Adipocyte (in vitro differentiated cells): ENCODE measurements at regions not wholly inside any gene's neighbourhood (a gene's known extent, or its start where the extent isn't known, plus 50 kb on each side); places are given as distances from the start of the nearest gene placed in this dataset.
"Not testable (repeated sequence)": the region's sequence is repeated elsewhere in the genome, so short reads cannot be mapped to it uniquely, and the experiment has no call there.

Experiments
- DNase-seq: peaks from one replicate; pipeline ENCODE4 v3.0.0-alpha.2; 2015; ENCODE audit warnings: low read depth
- H3K27me3 ChIP-seq: replicated peaks from 2 replicates; pipeline ENCODE4 v1.7.0; 2013; ENCODE audit warnings: mild to moderate bottlenecking, low read length, moderate library complexity; ENCODE audit not compliant: control insufficient read depth, insufficient read depth
- H3K36me3 ChIP-seq: 2 replicates; pipeline ENCODE4 v1.7.0; 2013; ENCODE audit warnings: low read length, mild to moderate bottlenecking, moderate library complexity; ENCODE audit not compliant: control insufficient read depth, insufficient read depth, severe bottlenecking
- H3K4me1 ChIP-seq: 2 replicates; pipeline ENCODE4 v1.7.0; 2013; ENCODE audit warnings: mild to moderate bottlenecking, low read length, moderate library complexity; ENCODE audit not compliant: control insufficient read depth, insufficient read depth
- H3K4me3 ChIP-seq: 2 replicates; pipeline ENCODE4 v1.7.0; 2013; ENCODE audit warnings: mild to moderate bottlenecking, low read length, moderate library complexity
- H3K9ac ChIP-seq: 2 replicates; pipeline ENCODE4 v1.7.0; 2013; ENCODE audit warnings: mild to moderate bottlenecking, low read length, moderate library complexity
- H3K9me3 ChIP-seq: 2 replicates; pipeline ENCODE4 v1.7.0; 2013; ENCODE audit warnings: mild to moderate bottlenecking, low read length, moderate library complexity; ENCODE audit not compliant: control insufficient read depth

DNA sequence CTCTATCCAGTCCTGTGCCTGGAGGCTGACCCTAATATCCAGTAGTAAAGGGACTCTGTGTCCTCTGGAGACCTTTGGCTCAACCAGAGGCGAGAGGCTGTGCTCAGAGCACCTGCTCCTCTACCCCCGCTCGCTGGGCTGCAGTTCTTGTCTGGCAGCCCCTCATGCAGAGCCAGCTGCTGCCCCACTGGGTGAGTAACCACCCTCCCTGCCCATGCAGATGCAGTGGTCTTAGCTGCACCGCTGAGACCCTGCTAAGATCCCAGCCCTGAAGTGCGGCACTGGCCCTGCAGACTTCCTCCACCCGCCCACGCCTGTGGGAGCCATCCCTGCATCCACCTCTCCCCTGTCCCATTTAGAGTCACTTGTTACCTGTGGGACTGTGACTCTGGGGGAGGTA, 347.5 kb upstream of the SFSWAP start:
- no peaks in the 10 kb centered on the region for H3K36me3 ChIP-seq
- DNase-seq, result no peak
- H3K4me3 ChIP-seq, result no peak overlapping the region
- no peak overlapping the region for H3K9ac ChIP-seq
- peaks cover 16% of the 10 kb centered on the region for H3K9me3 ChIP-seq
- peaks cover 9% of the 10 kb centered on the region for H3K27me3 ChIP-seq
- H3K4me1 ChIP-seq, result no peaks in the 10 kb centered on the region

DNA sequence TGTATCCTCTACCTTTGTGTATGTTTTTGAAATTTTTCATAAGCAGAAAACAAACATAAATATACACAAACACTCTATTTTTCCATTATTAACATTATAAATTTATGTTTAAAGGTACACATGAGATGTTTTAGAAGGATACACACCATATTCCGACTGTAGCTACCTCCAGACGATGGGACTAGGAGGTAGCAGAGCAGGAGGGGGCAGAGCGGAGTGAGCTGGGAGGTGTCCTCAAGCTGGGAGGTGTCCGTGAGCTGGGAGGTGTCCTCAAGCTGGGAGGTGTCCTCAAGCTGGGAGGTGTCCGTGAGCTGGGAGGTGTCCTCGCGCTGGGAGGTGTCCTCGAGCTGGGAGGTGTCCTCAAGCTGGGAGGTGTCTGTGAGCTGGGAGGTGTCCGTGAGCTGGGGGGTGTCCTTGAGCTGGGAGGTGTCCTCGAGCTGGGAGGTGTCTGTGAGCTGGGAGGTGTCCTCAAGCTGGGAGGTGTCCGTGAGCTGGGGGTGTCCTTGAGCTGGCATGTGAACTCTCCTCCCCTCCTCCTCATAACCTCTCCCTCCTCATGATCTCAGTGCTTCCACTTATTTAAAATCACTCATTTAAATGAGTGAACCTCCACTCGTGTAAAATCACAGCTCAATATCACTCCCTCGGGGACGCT, 346.9 kb upstream of the SFSWAP start:
- H3K4me1 ChIP-seq, result no peaks in the 10 kb centered on the region
- peaks cover 16% of the 10 kb centered on the region for H3K9me3 ChIP-seq
- peaks cover 9% of the 10 kb centered on the region for H3K27me3 ChIP-seq
- H3K4me3 ChIP-seq, result no peak overlapping the region
- DNase-seq, result no peak
- H3K9ac ChIP-seq, result no peak overlapping the region
- H3K36me3 ChIP-seq, result no peaks in the 10 kb centered on the region

DNA sequence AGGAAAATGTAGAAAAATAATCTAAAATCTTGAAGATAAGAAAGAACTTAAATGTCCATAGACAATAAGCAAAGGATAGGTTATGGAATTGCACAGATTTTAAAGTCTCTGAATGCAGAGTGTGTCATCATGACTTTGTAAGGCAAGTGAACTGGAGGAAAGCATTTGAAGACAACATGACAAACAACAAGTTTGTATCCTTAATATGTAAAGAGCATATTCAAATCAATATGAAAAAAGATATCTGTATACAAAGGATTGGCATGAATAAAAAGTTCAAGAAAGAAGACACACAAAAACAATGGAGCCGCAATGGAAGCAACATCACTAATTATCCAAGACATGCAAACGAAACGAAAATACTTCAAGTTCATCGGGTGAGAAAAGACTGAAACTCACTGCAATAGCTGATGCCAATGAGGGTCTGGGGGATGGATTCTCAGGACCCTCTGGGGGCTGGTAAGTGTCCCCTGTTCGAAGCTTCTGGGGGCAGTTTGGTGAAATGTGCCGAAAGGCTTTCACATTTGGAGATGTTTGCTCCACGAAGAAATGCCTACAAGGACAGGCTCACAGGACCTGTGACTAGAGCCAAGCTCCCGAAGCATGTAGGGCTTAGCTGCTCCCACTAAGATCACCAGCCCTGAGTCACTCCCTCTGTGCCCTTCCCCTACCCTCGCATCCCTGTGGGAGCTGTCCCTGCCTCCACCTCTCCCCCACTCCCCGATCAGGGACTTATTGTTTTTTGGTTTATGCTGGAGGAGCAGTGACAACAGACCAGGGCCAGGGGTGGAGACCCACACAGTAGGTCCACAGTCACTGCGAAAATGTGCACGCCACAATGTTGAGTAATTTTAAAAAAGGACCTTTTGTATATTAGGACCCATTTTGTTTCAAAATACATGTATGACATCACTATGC, 345.7 kb upstream of the SFSWAP start:
- Histone ChIP-seq H3K9ac (no peak overlapping the region), H3K4me3 (no peak overlapping the region), H3K9me3 (peaks cover 9% of the 10 kb centered on the region), H3K36me3 (no peaks in the 10 kb centered on the region), H3K4me1 (no peaks in the 10 kb centered on the region), H3K27me3 (peaks cover 9% of the 10 kb centered on the region)
- DNase-seq, result no peak

DNA sequence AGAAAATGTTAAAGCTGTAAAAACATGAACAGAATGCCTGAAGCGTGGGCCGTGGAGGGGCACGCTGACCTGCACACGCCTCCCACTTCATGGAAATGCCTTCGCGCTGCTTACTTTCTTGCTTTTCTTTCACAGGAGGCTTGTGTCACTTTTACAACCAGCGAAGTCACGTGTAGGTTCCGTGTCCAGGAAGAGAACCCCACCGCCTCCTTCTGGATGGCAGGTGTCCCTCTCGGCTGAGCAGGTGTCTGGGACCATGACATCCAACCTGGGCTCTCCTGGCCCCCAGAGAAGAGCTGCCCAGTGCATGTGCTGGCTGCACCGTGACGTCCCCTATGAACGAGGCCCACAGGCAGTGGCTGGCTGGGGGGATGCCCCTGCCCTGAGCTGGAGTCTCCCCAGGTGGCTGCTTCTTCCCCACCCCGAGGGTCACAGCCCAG, 345.0 kb upstream of the SFSWAP start:
- peaks cover 6% of the 10 kb centered on the region for H3K9me3 ChIP-seq
- H3K4me3 ChIP-seq, result no peak overlapping the region
- no peaks in the 10 kb centered on the region for H3K36me3 ChIP-seq
- no peak for DNase-seq
- H3K27me3 ChIP-seq, result peaks cover 9% of the 10 kb centered on the region
- no peaks in the 10 kb centered on the region for H3K4me1 ChIP-seq
- H3K9ac ChIP-seq, result no peak overlapping the region

DNA sequence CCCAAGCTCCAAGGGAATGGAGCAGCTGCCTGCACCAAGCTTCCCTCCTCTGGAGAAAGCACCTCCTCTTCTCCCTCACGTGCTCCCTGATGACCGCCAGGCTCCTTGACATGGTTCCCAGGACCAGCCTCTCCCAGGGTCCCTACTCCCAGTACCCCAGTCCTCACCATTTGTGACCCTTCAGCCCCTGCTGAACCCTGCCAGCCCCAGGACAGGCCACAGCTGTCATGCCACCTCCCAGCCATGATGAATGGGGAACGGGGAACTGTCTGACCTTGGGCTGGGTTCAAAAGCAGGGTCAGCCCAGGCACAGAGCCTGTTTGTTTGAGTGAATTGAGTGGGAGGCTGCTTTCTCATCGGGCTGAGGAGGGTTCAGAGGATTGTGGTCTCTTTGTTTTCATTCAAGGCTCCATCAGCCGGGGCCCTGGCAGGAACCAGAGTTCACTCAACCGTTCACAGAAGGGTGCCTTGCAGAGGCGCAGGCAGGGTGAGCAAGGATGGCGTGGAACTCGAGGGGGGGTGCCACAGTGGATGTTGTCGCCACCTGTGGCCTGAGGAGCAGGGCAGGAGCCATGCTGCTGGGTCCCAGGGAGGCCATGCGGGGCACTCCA, 344.5 kb upstream of the SFSWAP start:
- Histone ChIP-seq H3K4me1 (peaks cover 2% of the 10 kb centered on the region), H3K27me3 (peaks cover 7% of the 10 kb centered on the region), H3K9me3 (peaks cover 6% of the 10 kb centered on the region), H3K36me3 (no peaks in the 10 kb centered on the region), H3K4me3 (no peak overlapping the region), H3K9ac (no peak overlapping the region)
- no peak for DNase-seq

DNA sequence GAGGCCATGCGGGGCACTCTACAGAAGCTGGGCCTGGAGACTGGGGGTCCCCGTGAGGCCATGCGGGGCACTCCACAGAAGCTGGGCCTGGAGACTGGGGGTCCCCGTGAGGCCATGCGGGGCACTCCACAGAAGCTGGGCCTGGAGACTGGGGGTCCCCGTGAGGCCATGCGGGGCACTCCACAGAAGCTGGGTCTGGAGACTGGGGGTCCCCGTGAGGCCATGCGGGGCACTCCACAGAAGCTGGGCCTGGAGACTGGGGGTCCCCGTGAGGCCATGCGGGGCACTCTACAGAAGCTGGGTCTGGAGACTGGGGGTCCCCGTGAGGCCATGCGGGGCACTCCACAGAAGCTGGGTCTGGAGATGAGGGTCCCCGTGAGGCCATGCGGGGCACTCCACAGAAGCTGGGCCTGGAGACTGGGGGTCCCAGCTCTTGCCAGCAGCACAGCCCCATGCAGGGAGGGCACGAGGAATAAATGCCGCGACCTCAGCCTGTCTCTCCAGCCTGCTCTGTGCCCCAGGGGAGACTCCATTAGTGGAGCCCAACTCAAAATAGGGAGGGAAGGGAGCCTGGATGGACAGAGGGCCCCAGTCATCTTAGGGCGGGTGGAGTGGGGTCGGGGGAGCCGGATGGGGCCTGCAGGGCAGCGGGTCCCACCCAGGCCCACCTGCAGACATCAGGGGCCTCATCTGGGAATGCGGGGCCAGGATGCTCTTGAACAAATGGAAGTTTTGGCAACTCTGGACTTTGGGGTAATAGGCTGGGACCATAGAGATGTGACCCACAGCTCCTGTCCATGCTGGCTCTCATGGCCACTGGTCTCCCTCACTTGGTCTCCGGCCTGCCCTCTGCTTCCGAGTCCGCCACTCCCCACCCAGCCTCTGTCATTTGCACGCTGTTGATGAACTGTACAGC, 343.6 kb upstream of the SFSWAP start:
- not testable (repeated sequence) for H3K9me3 ChIP-seq, H3K36me3 ChIP-seq, H3K27me3 ChIP-seq, H3K9ac ChIP-seq, DNase-seq, H3K4me3 ChIP-seq
- H3K4me1 ChIP-seq, result peaks cover 10% of the 10 kb centered on the region

DNA sequence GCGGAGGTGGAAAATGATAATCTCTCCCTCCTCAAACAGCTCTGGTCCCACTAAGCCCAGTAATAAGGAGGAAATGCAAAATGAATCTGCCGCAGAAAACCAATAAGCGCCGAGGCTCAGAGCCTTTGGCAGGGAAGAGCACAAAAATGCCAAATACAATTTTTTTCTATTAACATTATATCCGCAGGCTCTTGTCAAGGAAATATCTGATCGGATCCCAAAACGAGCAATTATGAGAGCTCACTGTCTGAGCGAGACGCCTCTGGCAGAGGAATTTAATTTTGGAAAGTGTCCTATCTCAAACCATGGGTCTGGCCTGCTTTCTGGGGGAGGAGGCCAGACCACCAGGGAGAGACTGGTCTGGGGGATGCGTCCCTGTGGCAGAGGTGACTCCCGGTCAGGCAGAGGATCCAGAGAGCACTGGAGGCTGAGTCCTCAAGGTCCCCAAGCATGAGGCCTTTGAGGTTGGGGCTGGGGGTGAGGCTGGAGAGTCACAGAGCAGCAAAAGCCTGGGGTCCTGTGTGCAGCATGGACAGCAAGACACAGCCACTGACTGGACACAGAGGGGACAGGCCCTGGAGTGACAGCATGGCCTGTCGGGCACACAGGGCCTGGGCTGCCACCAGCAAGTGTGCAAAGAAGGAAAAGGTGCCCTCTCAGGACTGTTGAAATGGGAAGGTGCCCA, 342.8 kb upstream of the SFSWAP start:
- Histone ChIP-seq H3K9me3 (no peaks in the 10 kb centered on the region), H3K9ac (no peak overlapping the region), H3K27me3 (no peaks in the 10 kb centered on the region), H3K36me3 (no peaks in the 10 kb centered on the region), H3K4me3 (no peak overlapping the region), H3K4me1 (peaks cover 10% of the 10 kb centered on the region)
- no peak for DNase-seq

DNA sequence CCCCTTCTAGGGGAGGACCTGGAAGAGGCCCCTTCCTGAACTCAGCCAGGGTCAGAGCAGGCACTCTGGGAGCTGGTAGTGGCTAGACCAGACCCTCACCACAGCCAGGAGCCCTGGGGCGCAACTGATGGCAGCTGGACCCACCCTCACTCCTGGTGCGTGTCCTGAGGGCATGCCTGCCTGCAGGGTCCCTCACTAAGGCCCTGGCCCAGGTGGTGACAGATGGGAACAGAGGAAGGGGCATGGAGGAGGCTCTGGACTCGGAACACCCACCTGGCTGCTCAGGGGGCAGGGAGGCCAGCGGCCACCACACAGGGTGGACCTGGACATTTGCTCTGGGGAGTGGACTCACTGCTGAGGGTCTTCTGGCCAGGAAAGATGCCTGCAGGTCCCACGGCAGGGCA, 342.2 kb upstream of the SFSWAP start:
- no peaks in the 10 kb centered on the region for H3K27me3 ChIP-seq
- peaks cover 10% of the 10 kb centered on the region for H3K4me1 ChIP-seq
- no peak for DNase-seq
- no peaks in the 10 kb centered on the region for H3K36me3 ChIP-seq
- H3K9ac ChIP-seq, result no peak overlapping the region
- no peak overlapping the region for H3K4me3 ChIP-seq
- H3K9me3 ChIP-seq, result no peaks in the 10 kb centered on the region

DNA sequence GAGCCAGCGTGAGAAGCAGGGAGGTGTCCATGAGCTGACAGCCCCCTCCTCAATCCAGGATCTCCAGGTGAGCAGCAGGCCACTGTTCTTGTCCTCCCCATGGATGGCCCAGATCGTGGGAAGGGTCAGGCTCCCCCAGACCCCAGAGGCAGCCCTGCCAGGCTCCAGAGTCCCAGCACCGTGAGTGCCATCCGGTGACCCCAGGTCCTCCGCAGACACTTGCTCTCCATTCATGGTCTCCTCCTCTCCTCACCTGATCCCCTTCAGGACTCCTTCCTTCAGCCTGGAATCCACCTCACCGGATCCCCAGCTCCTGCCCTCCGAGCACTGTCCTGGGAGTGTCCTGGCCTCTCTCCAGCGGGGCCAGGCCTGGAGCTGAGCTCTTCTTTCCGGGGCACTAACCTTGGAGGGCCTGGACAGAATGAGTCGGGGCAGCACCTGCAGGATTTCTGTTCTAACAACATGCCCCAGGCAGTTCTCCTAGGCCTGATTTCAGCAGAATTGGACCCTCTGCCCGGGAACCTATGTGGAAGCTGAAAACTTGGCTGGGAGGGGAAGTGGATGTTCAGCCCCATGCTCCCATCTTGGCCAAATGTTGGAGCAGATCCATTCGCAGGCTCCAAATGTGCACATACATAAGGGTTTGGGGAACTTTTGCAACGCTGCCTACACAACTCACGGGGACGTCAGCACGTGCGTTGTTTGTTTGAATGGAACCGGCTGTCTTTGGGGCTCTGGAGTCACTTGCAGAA, 341.6 kb upstream of the SFSWAP start:
- H3K27me3 ChIP-seq, result no peaks in the 10 kb centered on the region
- peaks cover 10% of the 10 kb centered on the region for H3K4me1 ChIP-seq
- H3K4me3 ChIP-seq, result no peak overlapping the region
- no peak overlapping the region for H3K9ac ChIP-seq
- H3K36me3 ChIP-seq, result no peaks in the 10 kb centered on the region
- H3K9me3 ChIP-seq, result no peaks in the 10 kb centered on the region
- no peak for DNase-seq

DNA sequence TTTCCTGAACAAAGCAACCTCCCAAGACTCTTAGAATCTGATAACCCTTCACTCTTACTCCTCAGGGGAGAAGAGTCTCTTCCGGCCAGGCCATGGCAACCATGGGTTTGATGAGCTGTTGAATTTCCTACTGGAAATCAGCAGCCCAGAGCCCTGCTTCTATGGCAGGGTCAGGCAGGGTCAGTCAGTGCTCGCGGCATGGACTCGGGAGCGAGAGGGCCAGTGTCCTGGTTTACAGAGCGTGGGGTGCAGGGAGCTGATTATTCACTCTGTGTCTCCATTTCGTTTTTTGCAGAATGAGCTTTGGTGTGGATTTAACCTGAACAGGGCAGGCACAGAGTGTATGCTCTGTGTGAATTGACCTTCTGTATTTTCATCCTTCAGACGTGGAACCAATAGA, 340.6 kb upstream of the SFSWAP start:
- Histone ChIP-seq H3K9me3 (no peaks in the 10 kb centered on the region), H3K4me3 (no peak overlapping the region), H3K9ac (no peak overlapping the region), H3K4me1 (peaks cover 10% of the 10 kb centered on the region), H3K36me3 (no peaks in the 10 kb centered on the region), H3K27me3 (peaks cover under 1% of the 10 kb centered on the region)
- no peak for DNase-seq
